ENCODE measurements at regions not wholly inside any gene's neighbourhood (a gene's known extent, or its start where the extent isn't known, plus 50 kb on each side); places are given as distances from the start of the nearest gene placed in this dataset.
A peak's percentile ranks its signal among the peaks of the same experiment; 100 is the strongest.

GRCh38 chr18:76553715-76554546 is 58.9 kb upstream of the ZNF516 start:
- peaks cover 0 to 10% of the 10 kb centered on the region in 2 donors for H3K4me1 ChIP-seq (replicated peaks in 1 of 2)
- 75 to 83% (median 79%) methylated on average over 5 of the region's 5 CpGs for WGBS, 4 donors
- DNase-seq: no peak
- H3K4me3 ChIP-seq: no peak overlapping the region
- intact Hi-C loops (cut with DNase I): no loop called here
- TF ChIP-seq CTCF (IDR thresholded peaks at IDR 0.05): no peak
- TF ChIP-seq POLR2A (IDR thresholded peaks at IDR 0.05): no peak
- H3K36me3 ChIP-seq (replicated peaks in 1 of 2): no peaks in the 10 kb centered on the region
- no peaks in the 10 kb centered on the region for H3K9me3 ChIP-seq (replicated peaks in 1 of 3)
- no peaks in the 10 kb centered on the region for H3K27me3 ChIP-seq
- peak overlapping the region in 1 of 5 donors; percentile 48 for H3K27ac ChIP-seq

GRCh38 chr18:76548541-76548940 is 53.5 kb upstream of the ZNF516 start:
- 92 to 94% (median 93%) methylated on average over 9 to 12 of the region's 12 CpGs for WGBS, 4 donors
- intact Hi-C loops (cut with DNase I): no loop called here
- H3K27ac ChIP-seq: no peak overlapping the region
- DNase-seq: no peak
- H3K36me3 ChIP-seq (replicated peaks in 1 of 2): no peaks in the 10 kb centered on the region
- H3K9me3 ChIP-seq (replicated peaks in 1 of 3): no peaks in the 10 kb centered on the region
- TF ChIP-seq POLR2A (IDR thresholded peaks at IDR 0.05) (no peak), CTCF (IDR thresholded peaks at IDR 0.05) (no peak)
- no peaks in the 10 kb centered on the region for H3K27me3 ChIP-seq
- no peak overlapping the region for H3K4me3 ChIP-seq
- no peaks in the 10 kb centered on the region for H3K4me1 ChIP-seq (replicated peaks in 1 of 2)

- no peak for DNase-seq
- 90 to 94% (median 92%) methylated on average over 11 of the region's 11 CpGs for WGBS, 4 donors
- Histone ChIP-seq H3K9me3 (replicated peaks in 1 of 3) (no peaks in the 10 kb centered on the region), H3K4me3 (no peak overlapping the region), H3K27ac (no peak overlapping the region), H3K4me1 (replicated peaks in 1 of 2) (no peaks in the 10 kb centered on the region), H3K27me3 (no peaks in the 10 kb centered on the region), H3K36me3 (replicated peaks in 1 of 2) (no peaks in the 10 kb centered on the region)
- intact Hi-C loops (cut with DNase I): no loop called here
- TF ChIP-seq CTCF (IDR thresholded peaks at IDR 0.05): no peak
- TF ChIP-seq POLR2A (IDR thresholded peaks at IDR 0.05): no peak
These were observed 52.3 kb upstream of the ZNF516 start for GRCh38 chr18:76547296-76547695.

GRCh38 chr18:76546436-76546835 is 51.4 kb upstream of the ZNF516 start:
- Histone ChIP-seq H3K9me3 (replicated peaks in 1 of 3) (no peaks in the 10 kb centered on the region), H3K4me1 (replicated peaks in 1 of 2) (no peaks in the 10 kb centered on the region), H3K36me3 (replicated peaks in 1 of 2) (no peaks in the 10 kb centered on the region), H3K27me3 (no peaks in the 10 kb centered on the region), H3K27ac (no peak overlapping the region), H3K4me3 (no peak overlapping the region)
- intact Hi-C loops (cut with DNase I): no loop called here
- WGBS, 4 donors: 66 to 72% (median 67%) methylated on average over 6 of the region's 6 CpGs
- no peak for DNase-seq
- TF ChIP-seq POLR2A (IDR thresholded peaks at IDR 0.05): no peak
- no peak for TF ChIP-seq CTCF (IDR thresholded peaks at IDR 0.05)

Data from adrenal gland (tissue), 9 donors.